Neutrophil (primary cell): ENCODE measurements at regions not wholly inside any gene's neighbourhood (a gene's known extent, or its start where the extent isn't known, plus 50 kb on each side); places are given as distances from the start of the nearest gene placed in this dataset.

Source experiments
- H3K27ac ChIP-seq: fragments of 200-600 bp; sonication (generic); 2 replicates; pipeline ENCODE4 v1.5.1; 2016; ENCODE audit warnings: mild to moderate bottlenecking, moderate library complexity
- H3K27me3 ChIP-seq: fragments of 200-600 bp; sonication (generic); 2 replicates; pipeline ENCODE4 v1.6.0; 2016; ENCODE audit warnings: mild to moderate bottlenecking
- H3K36me3 ChIP-seq: fragments of 200-600 bp; sonication (generic); 2 replicates; pipeline ENCODE4 v1.5.1; 2017
- H3K4me1 ChIP-seq, 2 experiments: fragments of 200-600 bp in 1 of 2; sonication (generic) in 1 of 2; 1 replicate in 1 of 2; 2 replicates in 1 of 2; pipeline versions ENCODE4 v1.5.1 to v1.6.1; 2013 to 2016; ENCODE audit warnings: low read depth in 1 of 2, low read length in 1 of 2, mild to moderate bottlenecking in 1 of 2, moderate library complexity in 1 of 2; ENCODE audit not compliant: control insufficient read depth in 1 of 2, insufficient read depth in 1 of 2
- H3K4me3 ChIP-seq, 2 experiments: fragments of 200-600 bp in 1 of 2; sonication (generic) in 1 of 2; 1 replicate in 1 of 2; 2 replicates in 1 of 2; pipeline ENCODE4 v1.5.1; 2013 to 2016; ENCODE audit warnings: low read depth in 1 of 2, low read length in 1 of 2, mild to moderate bottlenecking in 1 of 2, moderate library complexity in 1 of 2
- H3K9me3 ChIP-seq: fragments of 200-600 bp; sonication (generic); 2 replicates; pipeline ENCODE4 v1.5.1; 2016
- TF ChIP-seq, protein P1 (sequence below): fragments of 200-600 bp; sonication (generic); IDR thresholded peaks from 2 replicates; pipeline ENCODE4 v1.5.1; 2016; ENCODE audit warnings: antibody characterized with exemption

DNA sequence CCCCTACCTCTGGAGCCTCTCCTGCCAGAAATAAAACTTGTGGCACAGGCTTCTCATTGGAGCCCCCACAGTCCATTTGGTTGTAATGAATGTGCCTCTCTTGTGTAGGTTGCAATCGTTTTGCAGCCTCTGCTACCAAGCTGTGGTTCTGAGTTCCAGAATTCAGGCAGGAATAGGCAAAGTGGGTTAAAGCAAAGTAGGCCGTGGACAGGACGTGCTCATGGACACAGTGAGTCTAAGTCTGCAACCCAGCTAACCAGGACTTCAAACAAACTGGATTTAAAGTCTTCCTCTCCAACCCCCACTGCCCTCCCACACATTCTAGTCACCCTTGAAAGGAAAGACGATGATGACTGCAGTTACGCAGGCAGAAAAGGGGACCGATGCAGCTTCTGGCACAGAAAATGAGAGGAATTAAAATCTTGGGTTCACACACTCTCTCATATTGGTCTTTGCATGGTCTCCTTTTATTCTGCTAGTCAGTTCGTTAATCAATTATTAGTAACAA is 260.0 kb downstream of the PIK3R1 start:
- Histone ChIP-seq H3K27me3 (no peaks in the 10 kb centered on the region), H3K27ac (no peak overlapping the region), H3K4me1 (no peaks in the 10 kb centered on the region), H3K9me3 (no peaks in the 10 kb centered on the region), H3K36me3 (no peaks in the 10 kb centered on the region), H3K4me3 (no peak overlapping the region)
- TF ChIP-seq, protein P1, sequence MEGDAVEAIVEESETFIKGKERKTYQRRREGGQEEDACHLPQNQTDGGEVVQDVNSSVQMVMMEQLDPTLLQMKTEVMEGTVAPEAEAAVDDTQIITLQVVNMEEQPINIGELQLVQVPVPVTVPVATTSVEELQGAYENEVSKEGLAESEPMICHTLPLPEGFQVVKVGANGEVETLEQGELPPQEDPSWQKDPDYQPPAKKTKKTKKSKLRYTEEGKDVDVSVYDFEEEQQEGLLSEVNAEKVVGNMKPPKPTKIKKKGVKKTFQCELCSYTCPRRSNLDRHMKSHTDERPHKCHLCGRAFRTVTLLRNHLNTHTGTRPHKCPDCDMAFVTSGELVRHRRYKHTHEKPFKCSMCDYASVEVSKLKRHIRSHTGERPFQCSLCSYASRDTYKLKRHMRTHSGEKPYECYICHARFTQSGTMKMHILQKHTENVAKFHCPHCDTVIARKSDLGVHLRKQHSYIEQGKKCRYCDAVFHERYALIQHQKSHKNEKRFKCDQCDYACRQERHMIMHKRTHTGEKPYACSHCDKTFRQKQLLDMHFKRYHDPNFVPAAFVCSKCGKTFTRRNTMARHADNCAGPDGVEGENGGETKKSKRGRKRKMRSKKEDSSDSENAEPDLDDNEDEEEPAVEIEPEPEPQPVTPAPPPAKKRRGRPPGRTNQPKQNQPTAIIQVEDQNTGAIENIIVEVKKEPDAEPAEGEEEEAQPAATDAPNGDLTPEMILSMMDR: no peak

DNA sequence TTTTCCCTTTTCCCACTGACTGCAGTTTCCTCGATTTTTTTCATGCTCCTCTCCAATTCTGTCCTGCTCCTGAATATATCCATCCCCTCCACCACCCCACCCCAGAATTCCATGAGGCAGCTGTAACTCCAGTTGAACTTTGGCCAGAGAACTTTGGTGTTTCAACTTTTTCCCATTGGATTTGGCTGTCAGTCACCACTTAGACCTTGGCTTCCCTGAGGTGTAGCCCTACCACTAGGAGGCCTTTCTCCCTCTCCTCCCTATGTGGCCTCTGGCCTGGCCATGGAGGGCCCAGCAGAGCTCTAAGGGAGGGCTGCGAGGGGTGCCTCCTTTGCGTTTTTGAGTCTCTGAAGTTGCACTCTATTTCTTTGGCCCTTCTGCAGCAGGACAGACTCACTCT is 261.3 kb downstream of the PIK3R1 start:
- TF ChIP-seq, protein P1: no peak
- Histone ChIP-seq H3K36me3 (no peaks in the 10 kb centered on the region), H3K4me3 (no peak overlapping the region), H3K27ac (no peak overlapping the region), H3K27me3 (no peaks in the 10 kb centered on the region), H3K4me1 (no peaks in the 10 kb centered on the region), H3K9me3 (no peaks in the 10 kb centered on the region)

DNA sequence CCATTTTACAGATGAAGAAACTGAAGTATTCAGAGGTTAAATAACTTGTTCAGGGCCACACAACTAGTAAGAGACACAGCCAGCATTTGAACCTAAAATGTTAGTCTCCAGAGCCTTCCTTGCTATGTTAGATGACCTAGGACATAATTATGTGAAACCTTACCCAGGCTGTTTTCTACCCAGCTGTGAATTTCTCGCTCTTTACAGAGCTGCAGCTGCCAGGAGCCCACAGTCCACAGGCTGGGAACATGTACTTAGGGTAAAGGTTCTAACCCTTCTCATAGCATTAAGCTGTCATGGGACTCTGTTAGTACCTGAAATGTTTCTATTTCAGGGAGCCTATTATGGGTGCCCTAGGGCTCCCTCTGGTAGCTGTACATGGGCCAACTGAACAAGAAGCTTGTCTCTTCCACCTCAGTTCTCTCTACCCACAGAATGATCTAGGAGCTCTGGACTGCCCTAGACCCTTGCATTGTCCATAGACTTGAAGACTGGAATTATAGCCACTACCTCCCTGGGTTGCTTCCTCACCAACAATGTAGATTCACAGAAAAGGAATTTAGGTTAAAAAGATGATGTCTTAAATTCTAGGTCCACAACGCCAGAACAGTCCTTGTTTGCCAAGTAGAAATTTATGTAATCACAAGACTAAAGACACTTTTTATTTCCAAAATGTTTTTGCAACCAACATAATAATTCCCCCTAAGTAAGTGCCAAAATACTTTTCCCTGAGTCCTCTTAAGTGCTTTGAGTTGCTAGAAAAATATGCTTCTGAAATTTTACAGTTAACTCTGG is 262.9 kb downstream of the PIK3R1 start:
- Histone ChIP-seq H3K4me1 (no peaks in the 10 kb centered on the region), H3K36me3 (no peaks in the 10 kb centered on the region), H3K27ac (no peak overlapping the region), H3K27me3 (no peaks in the 10 kb centered on the region), H3K4me3 (no peak overlapping the region), H3K9me3 (no peaks in the 10 kb centered on the region)
- TF ChIP-seq, protein P1: no peak

DNA sequence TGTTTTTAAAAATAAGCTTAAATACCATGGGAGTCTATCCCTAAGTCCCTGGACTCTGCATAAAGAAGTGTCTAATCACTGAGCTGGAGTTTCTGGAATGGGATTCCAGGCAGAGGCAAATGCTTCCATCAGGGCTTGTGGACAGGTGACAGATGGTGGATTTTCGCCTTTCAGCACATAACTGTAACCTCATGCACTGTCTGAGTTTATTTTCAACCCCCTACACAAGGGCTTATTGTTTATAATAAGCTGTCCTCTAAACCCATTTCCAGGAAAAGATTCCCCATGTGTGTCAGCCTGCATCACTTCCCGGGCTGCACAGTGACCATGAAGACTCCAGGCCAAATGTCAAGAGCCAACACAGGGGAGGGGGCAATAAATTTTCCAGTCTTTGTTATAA is 264.0 kb downstream of the PIK3R1 start:
- Histone ChIP-seq H3K27me3 (no peaks in the 10 kb centered on the region), H3K4me3 (no peak overlapping the region), H3K36me3 (no peaks in the 10 kb centered on the region), H3K9me3 (no peaks in the 10 kb centered on the region), H3K4me1 (no peaks in the 10 kb centered on the region), H3K27ac (no peak overlapping the region)
- TF ChIP-seq, protein P1: no peak

DNA sequence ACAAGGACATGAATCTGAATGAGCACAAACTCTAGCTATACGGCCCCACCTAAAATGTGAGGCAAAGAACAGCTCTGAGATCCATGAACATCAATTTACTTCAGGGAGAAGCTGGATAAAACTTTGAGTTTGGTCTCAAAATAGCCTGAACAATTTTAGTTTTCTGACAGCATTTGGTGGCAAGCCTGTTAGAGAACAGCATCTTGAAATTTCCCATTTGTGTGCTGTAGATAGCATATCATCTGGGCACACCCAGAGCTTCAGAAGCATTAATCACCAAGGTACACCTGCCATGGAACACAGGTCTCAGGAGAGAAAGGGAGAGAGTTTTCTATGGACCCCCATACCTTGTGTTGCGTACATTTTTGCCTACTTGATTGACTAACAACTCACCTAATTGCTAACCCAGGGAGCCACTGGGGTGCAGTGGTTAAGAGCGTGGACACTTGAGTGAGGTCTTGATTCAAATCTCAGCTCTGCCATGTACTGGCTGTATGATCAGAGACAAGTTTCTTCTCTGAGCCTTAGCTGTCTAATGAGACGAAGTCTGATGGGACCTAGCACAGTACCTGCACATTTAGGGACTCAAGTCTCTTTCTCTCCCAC is 264.9 kb downstream of the PIK3R1 start:
- H3K4me3 ChIP-seq: no peak overlapping the region
- no peak overlapping the region for H3K27ac ChIP-seq
- H3K9me3 ChIP-seq: no peaks in the 10 kb centered on the region
- TF ChIP-seq, protein P1: no peak
- H3K36me3 ChIP-seq: no peaks in the 10 kb centered on the region
- H3K27me3 ChIP-seq: no peaks in the 10 kb centered on the region
- H3K4me1 ChIP-seq: no peaks in the 10 kb centered on the region
